ENCODE measurements at regions not wholly inside any gene's neighbourhood (a gene's known extent, or its start where the extent isn't known, plus 50 kb on each side); places are given as distances from the start of the nearest gene placed in this dataset.

DNA sequence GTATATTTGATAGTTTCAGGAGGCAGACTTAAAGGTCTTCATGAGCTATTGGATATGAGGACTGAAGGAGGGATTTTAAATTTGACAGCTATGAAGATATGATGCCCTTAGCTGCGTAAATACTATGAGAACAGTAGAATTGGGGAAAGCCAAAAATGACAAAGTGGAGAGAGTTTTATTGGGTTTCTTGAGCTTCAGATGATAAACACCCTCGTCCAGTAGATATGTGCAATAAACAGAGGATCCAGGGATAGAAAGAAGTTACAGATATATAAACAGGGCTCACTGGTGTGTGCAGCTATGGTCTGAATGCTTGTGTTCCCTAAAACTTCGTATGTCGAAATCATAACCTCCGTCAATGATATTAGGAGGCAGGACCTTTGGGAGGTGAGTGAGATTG lies 131.3 kb downstream of the INHBA start (continued):
- TF ChIP-seq, protein P1, sequence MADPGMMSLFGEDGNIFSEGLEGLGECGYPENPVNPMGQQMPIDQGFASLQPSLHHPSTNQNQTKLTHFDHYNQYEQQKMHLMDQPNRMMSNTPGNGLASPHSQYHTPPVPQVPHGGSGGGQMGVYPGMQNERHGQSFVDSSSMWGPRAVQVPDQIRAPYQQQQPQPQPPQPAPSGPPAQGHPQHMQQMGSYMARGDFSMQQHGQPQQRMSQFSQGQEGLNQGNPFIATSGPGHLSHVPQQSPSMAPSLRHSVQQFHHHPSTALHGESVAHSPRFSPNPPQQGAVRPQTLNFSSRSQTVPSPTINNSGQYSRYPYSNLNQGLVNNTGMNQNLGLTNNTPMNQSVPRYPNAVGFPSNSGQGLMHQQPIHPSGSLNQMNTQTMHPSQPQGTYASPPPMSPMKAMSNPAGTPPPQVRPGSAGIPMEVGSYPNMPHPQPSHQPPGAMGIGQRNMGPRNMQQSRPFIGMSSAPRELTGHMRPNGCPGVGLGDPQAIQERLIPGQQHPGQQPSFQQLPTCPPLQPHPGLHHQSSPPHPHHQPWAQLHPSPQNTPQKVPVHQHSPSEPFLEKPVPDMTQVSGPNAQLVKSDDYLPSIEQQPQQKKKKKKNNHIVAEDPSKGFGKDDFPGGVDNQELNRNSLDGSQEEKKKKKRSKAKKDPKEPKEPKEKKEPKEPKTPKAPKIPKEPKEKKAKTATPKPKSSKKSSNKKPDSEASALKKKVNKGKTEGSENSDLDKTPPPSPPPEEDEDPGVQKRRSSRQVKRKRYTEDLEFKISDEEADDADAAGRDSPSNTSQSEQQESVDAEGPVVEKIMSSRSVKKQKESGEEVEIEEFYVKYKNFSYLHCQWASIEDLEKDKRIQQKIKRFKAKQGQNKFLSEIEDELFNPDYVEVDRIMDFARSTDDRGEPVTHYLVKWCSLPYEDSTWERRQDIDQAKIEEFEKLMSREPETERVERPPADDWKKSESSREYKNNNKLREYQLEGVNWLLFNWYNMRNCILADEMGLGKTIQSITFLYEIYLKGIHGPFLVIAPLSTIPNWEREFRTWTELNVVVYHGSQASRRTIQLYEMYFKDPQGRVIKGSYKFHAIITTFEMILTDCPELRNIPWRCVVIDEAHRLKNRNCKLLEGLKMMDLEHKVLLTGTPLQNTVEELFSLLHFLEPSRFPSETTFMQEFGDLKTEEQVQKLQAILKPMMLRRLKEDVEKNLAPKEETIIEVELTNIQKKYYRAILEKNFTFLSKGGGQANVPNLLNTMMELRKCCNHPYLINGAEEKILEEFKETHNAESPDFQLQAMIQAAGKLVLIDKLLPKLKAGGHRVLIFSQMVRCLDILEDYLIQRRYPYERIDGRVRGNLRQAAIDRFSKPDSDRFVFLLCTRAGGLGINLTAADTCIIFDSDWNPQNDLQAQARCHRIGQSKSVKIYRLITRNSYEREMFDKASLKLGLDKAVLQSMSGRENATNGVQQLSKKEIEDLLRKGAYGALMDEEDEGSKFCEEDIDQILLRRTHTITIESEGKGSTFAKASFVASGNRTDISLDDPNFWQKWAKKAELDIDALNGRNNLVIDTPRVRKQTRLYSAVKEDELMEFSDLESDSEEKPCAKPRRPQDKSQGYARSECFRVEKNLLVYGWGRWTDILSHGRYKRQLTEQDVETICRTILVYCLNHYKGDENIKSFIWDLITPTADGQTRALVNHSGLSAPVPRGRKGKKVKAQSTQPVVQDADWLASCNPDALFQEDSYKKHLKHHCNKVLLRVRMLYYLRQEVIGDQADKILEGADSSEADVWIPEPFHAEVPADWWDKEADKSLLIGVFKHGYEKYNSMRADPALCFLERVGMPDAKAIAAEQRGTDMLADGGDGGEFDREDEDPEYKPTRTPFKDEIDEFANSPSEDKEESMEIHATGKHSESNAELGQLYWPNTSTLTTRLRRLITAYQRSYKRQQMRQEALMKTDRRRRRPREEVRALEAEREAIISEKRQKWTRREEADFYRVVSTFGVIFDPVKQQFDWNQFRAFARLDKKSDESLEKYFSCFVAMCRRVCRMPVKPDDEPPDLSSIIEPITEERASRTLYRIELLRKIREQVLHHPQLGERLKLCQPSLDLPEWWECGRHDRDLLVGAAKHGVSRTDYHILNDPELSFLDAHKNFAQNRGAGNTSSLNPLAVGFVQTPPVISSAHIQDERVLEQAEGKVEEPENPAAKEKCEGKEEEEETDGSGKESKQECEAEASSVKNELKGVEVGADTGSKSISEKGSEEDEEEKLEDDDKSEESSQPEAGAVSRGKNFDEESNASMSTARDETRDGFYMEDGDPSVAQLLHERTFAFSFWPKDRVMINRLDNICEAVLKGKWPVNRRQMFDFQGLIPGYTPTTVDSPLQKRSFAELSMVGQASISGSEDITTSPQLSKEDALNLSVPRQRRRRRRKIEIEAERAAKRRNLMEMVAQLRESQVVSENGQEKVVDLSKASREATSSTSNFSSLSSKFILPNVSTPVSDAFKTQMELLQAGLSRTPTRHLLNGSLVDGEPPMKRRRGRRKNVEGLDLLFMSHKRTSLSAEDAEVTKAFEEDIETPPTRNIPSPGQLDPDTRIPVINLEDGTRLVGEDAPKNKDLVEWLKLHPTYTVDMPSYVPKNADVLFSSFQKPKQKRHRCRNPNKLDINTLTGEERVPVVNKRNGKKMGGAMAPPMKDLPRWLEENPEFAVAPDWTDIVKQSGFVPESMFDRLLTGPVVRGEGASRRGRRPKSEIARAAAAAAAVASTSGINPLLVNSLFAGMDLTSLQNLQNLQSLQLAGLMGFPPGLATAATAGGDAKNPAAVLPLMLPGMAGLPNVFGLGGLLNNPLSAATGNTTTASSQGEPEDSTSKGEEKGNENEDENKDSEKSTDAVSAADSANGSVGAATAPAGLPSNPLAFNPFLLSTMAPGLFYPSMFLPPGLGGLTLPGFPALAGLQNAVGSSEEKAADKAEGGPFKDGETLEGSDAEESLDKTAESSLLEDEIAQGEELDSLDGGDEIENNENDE (IDR thresholded peaks at IDR 0.05; ENCODE audit: insufficient replicate concordance, low read length), result no peak
- TF ChIP-seq TAF7 (optimal IDR thresholded peaks at IDR 0.05; ENCODE audit: borderline replicate concordance, low read depth, low read length) (no peak), KDM4A (IDR thresholded peaks at IDR 0.05; ENCODE audit: low read depth, low read length, severe bottlenecking) (no peak), TCF12 (IDR thresholded peaks at IDR 0.05; ENCODE audit: low read depth, low read length) (no peak), TBP (IDR thresholded peaks at IDR 0.05; ENCODE audit: low read depth, low read length) (no peak), CBX8 (IDR thresholded peaks at IDR 0.05; ENCODE audit: borderline replicate concordance, low read depth, low read length) (no peak)
- TF ChIP-seq, protein P2, sequence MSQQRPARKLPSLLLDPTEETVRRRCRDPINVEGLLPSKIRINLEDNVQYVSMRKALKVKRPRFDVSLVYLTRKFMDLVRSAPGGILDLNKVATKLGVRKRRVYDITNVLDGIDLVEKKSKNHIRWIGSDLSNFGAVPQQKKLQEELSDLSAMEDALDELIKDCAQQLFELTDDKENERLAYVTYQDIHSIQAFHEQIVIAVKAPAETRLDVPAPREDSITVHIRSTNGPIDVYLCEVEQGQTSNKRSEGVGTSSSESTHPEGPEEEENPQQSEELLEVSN (IDR thresholded peaks at IDR 0.05), result no peak
